Activated CD8-positive, alpha-beta memory T cell treated with anti-CD3 and anti-CD28 coated beads for 36 hours (primary cell): ENCODE measurements at regions not wholly inside any gene's neighbourhood (a gene's known extent, or its start where the extent isn't known, plus 50 kb on each side); places are given as distances from the start of the nearest gene placed in this dataset.

Source experiments
- CTCF ChIA-PET: fragments of 350-600 bp; sonication (Branson Sonifier 250); formaldehyde crosslinking; loops from one replicate; lab custom pipeline; 2021; ENCODE audit warnings: antibody characterized with exemption; lab: Charles Lee
- POLR2A ChIA-PET: fragments of 350-600 bp; sonication (Branson Sonifier 250); formaldehyde crosslinking; loops from one replicate; lab custom pipeline; 2021; ENCODE audit warnings: antibody characterized with exemption; lab: Charles Lee

DNA sequence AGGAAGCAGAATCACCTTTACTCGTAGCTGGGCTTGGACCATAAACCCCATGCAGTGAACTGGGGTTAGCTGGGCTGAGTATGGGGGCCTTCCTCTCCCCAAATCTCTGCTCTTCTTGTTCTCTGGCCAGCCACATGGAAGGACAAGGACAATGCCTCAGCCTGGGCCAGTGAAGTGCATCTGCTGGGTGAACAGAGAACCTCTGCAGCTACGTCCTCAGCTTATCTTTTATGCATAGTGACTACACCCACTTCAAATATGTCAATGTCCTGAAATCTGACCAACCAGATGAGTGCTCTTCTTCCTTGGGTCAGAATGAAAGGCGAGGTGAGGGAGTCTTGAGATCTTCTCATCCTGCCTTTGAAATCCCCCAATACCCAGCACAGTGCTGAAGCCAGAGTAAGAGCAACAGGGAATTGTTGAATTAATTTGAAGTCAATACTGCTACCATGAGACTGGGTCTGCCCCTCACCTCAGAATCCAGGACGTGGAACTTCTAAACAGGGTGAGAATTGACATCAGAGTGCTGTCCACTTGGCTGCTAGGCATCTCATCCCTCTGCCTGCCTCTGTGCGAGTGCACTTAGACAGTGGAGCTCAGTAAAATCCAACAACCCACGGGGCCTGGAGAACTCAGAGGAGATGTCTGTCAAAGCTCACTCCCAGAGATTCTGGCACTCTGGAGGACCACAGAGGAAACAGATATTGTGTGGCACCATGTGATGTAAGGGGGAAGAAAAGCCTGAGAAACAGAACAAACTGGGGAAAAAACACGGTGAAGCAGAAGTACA, 99.0 kb downstream of the IER5 start:
- CTCF ChIA-PET, result interaction anchor here (0.6 to 5.1 kb wide), 2 partner anchors 198 to 238 kb away, joined by 3 to 31 read pairs; no protein-coding TSS in a partner anchor
- POLR2A ChIA-PET, result no interaction called here

DNA sequence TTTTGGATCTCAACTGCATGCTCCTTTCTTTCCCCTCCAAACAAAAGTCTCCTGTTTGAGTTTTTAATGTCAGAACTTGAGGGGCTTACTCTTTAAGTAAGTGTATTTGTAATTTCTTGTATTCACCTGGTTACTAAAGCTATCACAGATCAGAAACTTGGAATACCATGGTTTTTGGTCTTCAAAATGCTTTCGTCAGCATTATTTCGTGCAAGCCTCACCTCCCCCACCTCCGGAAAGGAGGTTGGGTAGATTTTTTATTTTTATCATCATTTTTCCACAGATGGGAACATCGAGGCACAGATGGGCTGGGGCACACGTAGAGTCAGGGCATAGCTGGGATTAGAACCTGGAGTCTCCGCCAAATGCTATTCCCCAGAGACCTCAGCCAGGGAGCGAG, 100.7 kb downstream of the IER5 start:
- POLR2A ChIA-PET, result no interaction called here
- CTCF ChIA-PET, result interaction anchor here (1.2 to 5.1 kb wide), 3 partner anchors 14 to 236 kb away, joined by 3 to 31 read pairs (median 4); no protein-coding TSS in a partner anchor

DNA sequence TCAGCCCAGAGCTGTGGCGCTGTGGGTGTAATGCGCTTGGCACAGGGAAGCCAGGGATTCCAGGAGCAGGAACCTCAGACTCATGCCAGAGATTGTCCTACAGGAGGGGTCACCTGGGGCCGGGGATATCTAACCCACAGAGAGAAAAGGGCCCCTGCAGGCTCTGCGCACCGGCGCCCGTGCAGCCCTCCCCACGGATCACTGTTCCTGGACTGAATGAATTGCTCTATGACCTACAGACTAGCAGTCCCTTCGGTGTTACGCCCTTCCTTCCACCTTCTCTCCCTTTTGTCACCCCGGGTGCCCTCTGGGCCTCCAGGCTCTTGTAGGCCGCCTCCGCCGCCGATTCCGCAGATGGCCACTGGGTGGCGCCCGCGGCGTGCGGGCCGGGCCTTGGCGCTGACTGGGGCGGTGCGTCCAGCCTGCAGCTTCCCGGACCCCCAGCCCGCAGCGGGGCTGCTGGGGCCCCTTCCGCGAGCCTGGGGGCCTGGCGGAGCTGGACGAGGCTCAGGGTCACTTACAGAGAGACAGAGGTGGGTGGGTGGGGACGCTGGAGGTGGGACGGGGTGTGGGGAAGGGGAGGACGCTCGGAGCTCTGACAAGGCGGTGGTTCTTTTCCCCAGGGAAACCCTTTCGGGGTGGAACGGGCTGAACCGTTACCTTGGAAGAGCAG, 101.3 kb downstream of the IER5 start:
- CTCF ChIA-PET, result interaction anchor here (0.6 to 5.1 kb wide), 11 partner anchors 13 to 1464 kb away, joined by 3 to 31 read pairs (median 4); partner anchors contain the start of gene CACNA1E
- POLR2A ChIA-PET, result no interaction called here

DNA sequence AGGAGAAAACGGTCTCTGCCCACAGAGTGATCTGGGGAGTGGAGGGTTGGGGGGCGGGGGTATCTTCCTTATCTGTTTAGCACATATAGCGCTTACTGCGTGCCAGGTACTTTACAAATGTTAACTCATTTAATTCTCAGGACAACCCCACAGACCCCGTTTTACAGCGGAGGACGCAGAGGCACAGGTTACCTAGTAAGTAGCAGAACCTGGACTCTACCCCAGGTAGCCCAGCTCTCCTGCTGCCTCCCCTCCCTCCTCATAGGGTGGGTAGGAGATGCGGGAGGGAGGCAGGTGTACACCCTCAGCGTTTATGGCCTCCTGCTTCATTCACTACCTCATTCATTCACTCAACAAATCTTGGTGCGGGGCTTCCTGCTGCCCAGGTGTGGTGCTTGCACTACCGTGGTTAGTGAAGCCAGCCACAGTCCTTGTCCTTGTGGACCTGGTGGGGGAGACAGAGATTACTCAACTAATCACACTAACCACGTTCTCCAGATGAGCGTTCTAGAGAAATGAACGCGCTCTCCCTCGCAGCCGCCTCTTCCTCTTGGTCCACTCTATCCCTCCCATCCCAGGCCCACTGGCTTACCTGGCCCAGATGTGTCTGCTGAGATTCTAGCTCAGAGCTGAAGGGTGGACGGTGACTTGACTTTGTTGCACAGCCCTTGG, 102.0 kb downstream of the IER5 start:
- ChIA-PET CTCF (interaction anchor here (0.6 to 5.1 kb wide), 12 partner anchors 12 to 1464 kb away, joined by 3 to 31 read pairs (median 4); partner anchors contain the start of gene CACNA1E), POLR2A (no interaction called here)

DNA sequence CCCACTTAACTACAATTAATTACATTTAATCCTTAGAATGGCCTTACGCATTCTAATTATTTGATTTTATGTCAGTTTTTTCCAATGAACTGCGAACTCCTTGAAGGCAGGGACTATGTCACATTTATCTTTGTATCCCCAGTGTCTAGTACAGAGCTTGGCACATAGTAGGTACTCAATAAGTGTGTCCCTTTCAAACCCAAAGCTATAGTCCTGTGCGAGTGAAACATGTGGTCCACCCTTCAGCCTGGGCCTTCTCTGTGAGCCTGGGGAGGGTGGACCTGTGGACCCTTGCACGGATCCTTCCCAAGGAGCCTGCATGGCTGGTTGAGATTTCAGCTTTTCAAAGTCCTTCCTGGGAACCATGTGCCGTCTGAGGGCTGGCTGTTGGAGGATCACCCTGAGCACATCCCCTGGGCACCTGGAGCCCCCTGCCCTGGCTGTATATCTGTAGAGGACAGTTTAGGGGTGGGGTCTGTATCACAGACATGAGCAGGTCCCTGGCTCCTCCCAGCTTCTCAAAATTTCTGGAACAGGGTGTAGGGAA, 103.1 kb downstream of the IER5 start:
- ChIA-PET CTCF (interaction anchor here (0.6 to 5.1 kb wide), 5 partner anchors 10 to 303 kb away, joined by 3 to 31 read pairs (median 3); no protein-coding TSS in a partner anchor), POLR2A (no interaction called here)

DNA sequence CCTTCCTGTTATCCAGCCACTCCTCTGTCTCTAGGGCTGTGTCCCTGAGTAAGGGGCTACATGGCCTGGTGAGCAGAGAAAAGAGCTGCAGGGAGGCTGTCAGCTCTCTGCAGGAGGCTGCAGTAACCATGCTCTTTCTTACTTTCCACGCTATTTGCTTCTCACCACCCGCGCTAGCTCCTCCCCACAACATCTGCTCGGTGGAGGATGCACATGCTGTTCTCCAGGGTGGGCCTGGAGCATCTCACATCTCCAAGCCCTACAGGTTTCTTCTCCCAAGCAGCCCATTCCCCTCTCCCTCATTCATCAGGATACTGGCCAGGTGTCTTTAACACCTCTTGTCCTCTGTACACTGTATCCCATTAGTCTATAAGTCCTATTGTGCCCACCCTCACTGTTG, 103.8 kb downstream of the IER5 start:
- CTCF ChIA-PET, result interaction anchor here (0.7 to 1.3 kb wide), 2 partner anchors 10 to 233 kb away, joined by 3 to 4 read pairs; no protein-coding TSS in a partner anchor
- POLR2A ChIA-PET, result no interaction called here

DNA sequence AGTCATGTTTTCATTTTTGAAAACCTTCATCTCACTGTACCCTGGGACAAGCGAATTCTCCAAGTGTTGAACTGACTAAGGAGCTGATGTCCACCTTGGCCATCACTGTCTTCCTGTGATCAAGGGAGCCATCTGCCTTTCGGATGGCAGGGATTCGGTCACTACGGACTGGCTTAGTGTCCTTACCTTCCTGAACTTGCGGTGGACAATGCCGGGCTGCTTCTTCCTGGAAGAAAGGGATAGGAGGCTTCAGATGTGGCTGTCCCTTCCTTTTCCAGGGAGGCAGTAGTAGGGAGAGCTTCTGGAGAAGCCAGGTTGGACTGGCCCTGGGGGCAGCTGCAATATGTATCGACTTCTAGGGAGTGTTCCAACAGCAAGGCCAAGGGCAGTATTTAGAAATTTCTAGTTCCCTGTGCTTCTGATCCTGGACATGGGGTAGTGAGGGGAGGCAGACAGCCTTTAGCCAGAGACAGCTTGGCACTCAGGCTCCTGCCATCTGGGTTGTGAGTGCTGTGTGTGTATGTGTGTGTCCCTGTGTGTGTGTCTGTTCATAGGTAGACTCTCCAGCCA, 114.6 kb downstream of the IER5 start:
- CTCF ChIA-PET, result interaction anchor here (1.1 kb wide), 1 partner anchor 14 kb away, joined by 4 read pairs; no protein-coding TSS in a partner anchor
- POLR2A ChIA-PET, result no interaction called here

DNA sequence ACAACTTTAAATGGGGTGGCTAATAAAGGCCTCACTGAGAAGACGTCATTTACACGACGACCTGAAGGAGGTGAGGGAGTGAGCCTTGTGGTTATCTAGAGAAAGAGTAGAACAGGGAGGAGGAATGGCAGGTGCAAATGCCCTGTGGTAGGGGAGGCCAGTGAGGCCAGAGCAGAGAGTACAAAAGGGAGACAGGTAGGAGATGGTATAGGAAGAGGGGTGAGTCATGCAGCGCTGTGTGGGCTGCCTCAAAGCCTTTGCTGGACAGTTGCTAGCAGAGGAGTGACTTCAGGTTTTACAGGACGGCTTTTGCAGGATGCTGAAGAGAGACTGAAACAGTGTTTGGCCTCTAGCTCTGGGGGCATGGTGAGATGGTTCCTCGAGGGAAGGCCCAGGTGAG, 116.0 kb downstream of the IER5 start:
- POLR2A ChIA-PET, result no interaction called here
- CTCF ChIA-PET, result no interaction called here

DNA sequence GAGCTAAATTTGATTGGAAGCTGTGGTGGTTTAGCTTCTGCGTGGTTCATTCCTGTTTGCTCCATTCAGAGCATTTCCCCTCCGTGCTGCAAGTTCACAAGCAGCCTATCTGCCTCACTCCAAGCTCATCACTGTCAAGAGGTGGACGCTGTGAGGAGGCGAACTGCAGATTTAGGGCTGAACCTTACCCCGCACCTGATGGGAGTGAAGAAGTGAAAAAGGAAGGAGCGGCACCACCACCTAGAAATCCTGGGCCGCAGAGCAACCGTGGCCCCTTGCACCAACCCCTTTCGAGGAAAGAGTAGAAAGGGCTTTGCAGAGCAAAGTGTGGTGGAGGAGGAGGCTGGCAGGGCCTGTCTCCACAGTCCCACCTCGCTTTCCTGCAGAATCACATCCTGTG, 117.4 kb downstream of the IER5 start:
- ChIA-PET POLR2A (no interaction called here), CTCF (no interaction called here)

DNA sequence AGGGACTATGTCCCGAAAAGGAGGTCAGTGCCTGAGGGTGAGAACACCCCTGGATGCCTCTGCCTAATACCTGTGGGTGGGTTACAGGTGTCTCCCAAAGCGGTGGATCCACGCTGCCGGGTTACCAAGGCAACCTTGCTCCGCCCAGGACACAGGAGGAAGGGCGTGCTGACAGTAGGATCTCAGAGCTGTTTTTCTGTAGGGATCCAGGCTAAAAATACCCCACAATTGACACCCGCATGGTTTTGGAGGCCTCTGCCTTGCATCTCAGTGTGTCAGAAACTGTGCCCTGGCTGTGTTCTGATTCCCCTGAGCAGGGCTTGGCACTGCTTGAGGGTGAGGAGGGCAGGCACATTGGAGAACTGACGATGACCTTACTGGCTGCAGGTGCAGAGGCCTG, 118.0 kb downstream of the IER5 start:
- POLR2A ChIA-PET, result no interaction called here

DNA sequence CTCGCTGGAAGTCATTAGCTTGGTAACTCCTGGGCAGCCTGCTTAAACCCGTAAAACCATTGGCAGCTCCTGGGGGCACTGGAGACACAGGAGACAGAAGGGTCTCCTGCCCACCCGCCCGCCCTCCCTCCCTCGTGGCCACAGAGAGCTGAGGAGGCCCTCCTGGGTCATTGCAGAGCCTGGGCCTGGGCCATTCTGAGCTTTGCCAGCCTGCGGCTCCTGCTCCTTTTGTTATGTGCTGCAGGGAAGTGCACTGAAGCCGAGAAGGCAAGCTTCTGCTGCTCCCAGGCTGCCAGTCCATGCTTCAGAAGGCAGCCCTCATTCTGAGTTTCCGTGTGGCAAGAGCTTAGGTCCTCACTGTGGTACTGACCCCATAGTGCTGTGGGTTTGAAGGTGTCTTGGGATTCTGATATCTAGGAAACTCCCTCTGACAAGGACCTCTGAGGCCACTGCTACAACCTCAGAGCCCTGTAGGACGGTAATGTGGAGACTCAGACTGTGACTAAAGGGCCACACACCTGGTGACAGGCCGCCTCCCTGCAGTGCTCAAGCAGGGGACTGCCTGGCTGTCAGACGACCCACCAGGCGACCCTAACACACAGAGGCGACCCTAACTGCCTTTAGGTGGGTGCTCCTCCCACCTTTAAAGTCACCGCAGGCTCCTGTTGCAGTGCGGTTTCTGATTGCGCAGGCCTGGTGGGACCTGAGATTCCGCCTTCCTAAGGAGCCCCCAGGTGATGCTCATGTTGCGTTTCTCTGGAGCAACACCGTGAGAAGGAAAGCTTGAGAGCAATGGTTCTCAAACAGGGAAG, 118.7 kb downstream of the IER5 start:
- ChIA-PET POLR2A (no interaction called here), CTCF (no interaction called here)

More for the DNA sequence above, 118.0 kb downstream of the IER5 start:
- CTCF ChIA-PET, result no interaction called here

DNA sequence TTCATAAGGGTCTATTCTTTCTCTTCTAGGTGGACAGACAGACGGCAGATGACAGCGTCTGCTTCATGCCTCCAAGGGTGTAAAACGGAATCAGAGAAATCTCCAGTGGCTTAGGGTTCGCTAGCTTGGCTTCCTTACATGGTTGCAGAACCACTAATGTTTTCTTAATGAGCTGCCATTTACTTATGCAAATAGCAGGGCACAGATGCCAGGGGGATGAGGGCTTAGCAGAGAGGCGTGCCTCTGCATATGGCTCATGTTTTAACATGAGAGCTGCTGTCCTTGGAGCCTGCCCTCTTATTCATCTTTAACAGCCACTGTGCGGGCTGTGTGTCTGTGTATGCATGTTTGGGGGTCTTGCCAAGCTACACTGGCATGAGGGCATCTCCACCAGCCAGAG, 119.6 kb downstream of the IER5 start:
- ChIA-PET POLR2A (no interaction called here), CTCF (no interaction called here)

DNA sequence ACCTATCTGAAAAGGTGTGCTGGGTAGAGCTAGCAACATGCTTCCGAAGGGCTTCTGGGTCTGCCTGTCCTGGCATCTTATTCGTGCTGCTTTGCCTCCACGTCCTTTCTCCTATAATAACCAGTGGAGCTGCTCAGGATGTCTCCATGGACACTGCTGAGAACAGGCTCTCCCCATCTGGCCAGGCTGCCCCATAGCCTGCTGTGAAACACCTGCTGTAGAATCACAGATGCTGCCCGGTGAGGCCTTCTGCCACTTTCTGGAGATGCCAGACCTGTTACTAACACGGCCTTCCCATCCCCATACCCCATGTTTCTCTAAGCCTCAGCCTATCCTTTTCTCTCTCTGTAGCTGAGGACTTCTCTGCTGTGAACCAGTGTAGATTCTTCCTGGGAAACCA, 120.5 kb downstream of the IER5 start:
- POLR2A ChIA-PET, result no interaction called here
- CTCF ChIA-PET, result interaction anchor here (0.7 kb wide), 1 partner anchor 19 kb away, joined by 3 read pairs; no protein-coding TSS in a partner anchor

DNA sequence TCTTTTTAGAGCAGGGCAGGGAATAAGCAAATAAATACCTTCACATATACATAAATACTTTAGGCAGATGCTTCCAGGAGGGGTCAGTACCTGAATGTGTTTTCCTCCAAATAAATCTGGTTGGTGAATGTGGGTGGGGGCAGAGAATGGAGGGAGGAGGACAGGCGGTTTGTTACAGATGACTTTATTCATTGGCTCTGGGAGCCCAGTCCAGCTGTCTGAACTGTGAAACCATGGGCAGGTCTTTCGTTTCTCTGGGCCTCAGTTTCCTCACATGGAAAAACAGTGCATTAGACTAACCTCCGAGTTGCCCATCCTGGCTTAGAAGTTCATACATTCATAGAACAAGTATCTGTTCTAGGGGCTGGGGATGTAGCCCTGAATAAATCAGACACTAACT, 124.6 kb downstream of the IER5 start:
- CTCF ChIA-PET, result no interaction called here
- POLR2A ChIA-PET, result no interaction called here

DNA sequence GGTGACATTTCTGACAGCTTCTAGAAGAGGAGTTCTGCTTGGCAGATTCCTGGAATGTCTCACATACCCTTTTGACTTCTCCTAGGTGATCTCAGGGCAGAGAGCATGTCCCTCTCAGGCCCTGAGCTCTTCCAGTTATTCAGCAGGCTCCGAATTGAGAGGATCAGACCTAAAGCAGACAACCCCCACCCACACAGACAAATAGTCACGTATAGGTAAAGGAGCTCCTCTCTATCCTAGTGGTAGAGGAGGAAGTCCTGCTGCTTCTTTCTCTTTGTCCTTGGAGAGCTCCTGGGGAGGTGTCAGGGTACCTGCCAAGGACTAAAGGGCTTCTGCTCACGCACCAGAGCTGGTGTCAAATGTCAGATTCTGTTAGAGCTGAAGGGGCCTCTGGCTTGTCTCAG, 128.1 kb downstream of the IER5 start:
- CTCF ChIA-PET, result no interaction called here
- POLR2A ChIA-PET, result no interaction called here

DNA sequence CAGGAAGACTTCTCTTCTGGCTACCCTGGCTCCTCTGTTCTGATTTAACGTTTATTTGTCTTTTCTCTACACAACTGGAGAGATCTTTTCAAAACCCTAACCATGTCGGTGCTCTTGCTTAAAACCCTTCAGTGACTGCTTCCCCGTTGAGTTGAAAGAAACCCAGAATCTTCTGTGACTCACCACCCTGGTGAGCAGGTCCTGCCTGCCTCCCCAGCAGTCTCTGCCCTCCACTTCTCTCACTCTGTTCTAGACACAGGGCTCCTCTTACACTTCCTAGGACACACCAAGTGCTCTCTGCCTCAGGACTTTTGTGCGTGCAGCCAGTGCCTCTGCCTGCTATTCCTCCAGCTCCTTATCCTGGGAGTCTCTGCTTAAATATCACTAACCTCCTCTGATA, 131.4 kb downstream of the IER5 start:
- ChIA-PET CTCF (no interaction called here), POLR2A (no interaction called here)

DNA sequence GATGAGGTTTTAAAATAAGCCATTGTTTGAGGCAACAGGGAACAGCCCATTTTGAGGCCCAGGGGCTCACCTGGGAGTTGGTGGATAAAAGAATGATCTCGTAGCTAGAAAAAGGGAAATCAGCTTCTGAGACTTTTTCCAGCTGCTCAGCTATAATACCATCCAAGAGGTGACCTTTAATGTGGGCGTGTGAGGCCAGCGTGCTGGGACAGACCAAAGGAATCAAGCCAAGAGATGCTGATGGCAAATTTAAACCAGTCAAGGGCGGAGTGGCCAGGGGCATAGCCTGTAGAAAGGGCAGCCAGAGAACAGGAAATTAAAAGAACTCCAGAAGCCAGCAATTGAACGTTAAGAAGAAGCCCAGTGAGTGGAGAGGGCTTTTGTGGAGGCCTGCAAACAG, 132.6 kb downstream of the IER5 start:
- POLR2A ChIA-PET, result no interaction called here
- CTCF ChIA-PET, result no interaction called here

DNA sequence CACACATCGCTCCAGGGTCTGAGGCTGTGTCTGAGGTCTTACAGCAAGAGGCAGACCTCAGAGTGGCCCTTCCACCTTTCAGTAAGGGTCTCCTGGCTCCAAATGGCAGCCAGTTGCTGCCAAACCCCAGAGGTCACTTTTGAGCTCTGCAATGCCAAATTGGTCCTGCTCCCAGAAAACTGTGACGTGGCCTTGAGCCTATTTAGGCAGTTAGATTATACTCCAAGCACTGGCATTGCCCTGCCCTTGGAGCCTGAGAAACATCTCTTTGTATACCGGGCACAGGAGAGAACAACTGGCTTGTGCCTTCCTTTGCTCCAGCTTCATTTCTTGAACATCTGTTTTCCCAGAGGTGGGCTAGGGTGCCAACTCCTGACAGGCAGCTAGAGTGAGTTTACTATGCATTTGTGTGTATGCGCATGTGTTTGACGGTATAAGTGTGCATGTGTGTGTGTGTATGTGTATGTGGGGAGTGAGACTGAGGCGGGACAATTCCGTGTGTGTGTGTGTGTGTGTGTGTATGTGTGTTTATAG, 134.5 kb downstream of the IER5 start:
- CTCF ChIA-PET, result no interaction called here
- POLR2A ChIA-PET, result no interaction called here
